DOHH2 (cell line): ENCODE measurements at regions not wholly inside any gene's neighbourhood (a gene's known extent, or its start where the extent isn't known, plus 50 kb on each side); places are given as distances from the start of the nearest gene placed in this dataset.

Source experiments
- EZH2phosphoT487 ChIP-seq: fragments of 200-600 bp; sonication (generic); IDR thresholded peaks from 2 replicates; pipeline ENCODE4 v1.6.1; 2017; ENCODE audit warnings: borderline replicate concordance, mild to moderate bottlenecking, antibody characterized with exemption, low read length, moderate library complexity, mixed read lengths
- TF ChIP-seq, protein P1 (sequence below): fragments of 200-600 bp; sonication (generic); IDR thresholded peaks from one replicate; pipeline ENCODE4 v1.5.1; 2014; ENCODE audit warnings: antibody characterized with exemption, mild to moderate bottlenecking, low read depth, low read length; ENCODE audit not compliant: poor library complexity, severe bottlenecking

- TF ChIP-seq, protein P1, sequence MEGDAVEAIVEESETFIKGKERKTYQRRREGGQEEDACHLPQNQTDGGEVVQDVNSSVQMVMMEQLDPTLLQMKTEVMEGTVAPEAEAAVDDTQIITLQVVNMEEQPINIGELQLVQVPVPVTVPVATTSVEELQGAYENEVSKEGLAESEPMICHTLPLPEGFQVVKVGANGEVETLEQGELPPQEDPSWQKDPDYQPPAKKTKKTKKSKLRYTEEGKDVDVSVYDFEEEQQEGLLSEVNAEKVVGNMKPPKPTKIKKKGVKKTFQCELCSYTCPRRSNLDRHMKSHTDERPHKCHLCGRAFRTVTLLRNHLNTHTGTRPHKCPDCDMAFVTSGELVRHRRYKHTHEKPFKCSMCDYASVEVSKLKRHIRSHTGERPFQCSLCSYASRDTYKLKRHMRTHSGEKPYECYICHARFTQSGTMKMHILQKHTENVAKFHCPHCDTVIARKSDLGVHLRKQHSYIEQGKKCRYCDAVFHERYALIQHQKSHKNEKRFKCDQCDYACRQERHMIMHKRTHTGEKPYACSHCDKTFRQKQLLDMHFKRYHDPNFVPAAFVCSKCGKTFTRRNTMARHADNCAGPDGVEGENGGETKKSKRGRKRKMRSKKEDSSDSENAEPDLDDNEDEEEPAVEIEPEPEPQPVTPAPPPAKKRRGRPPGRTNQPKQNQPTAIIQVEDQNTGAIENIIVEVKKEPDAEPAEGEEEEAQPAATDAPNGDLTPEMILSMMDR = no peak
- TF ChIP-seq EZH2phosphoT487 = no peak
Measured at GRCh38 chr13:30362869-30363268, 55.5 kb upstream of the KATNAL1 start.
